VCaP (cell line): ENCODE measurements at regions not wholly inside any gene's neighbourhood (a gene's known extent, or its start where the extent isn't known, plus 50 kb on each side); places are given as distances from the start of the nearest gene placed in this dataset.

Experiments used
- H3K27ac ChIP-seq: fragments of 450-650 bp; 2 replicates; pipeline ENCODE4 v1.5.1; 2017
- TF ChIP-seq, protein P1 (sequence below): fragments of 450-650 bp; conservative IDR thresholded peaks from 2 replicates; pipeline ENCODE4 v1.5.1; 2017; ENCODE audit warnings: mild to moderate bottlenecking, moderate library complexity

DNA sequence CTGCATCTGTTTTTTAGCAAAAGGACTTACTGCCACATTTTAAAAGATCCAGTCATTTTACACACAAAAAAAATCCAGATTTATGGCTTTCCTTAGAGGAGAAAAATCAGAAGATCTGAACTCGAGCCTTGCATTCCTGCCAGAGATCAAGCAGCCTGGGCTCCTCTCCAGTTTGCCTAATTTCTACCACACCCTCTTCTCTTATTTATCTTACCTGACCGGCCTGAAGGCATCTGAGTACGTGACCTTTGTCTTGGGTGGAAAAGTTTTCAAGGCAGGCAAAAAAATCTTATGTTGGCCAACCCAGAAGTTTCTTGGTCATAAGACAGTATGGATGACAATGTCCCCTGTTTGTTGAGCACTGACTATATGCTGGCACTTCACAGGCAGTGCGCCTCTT is 60.3 kb downstream of the CHRD start:
- TF ChIP-seq, protein P1, sequence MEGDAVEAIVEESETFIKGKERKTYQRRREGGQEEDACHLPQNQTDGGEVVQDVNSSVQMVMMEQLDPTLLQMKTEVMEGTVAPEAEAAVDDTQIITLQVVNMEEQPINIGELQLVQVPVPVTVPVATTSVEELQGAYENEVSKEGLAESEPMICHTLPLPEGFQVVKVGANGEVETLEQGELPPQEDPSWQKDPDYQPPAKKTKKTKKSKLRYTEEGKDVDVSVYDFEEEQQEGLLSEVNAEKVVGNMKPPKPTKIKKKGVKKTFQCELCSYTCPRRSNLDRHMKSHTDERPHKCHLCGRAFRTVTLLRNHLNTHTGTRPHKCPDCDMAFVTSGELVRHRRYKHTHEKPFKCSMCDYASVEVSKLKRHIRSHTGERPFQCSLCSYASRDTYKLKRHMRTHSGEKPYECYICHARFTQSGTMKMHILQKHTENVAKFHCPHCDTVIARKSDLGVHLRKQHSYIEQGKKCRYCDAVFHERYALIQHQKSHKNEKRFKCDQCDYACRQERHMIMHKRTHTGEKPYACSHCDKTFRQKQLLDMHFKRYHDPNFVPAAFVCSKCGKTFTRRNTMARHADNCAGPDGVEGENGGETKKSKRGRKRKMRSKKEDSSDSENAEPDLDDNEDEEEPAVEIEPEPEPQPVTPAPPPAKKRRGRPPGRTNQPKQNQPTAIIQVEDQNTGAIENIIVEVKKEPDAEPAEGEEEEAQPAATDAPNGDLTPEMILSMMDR, result no peak
- H3K27ac ChIP-seq, result no peak overlapping the region

DNA sequence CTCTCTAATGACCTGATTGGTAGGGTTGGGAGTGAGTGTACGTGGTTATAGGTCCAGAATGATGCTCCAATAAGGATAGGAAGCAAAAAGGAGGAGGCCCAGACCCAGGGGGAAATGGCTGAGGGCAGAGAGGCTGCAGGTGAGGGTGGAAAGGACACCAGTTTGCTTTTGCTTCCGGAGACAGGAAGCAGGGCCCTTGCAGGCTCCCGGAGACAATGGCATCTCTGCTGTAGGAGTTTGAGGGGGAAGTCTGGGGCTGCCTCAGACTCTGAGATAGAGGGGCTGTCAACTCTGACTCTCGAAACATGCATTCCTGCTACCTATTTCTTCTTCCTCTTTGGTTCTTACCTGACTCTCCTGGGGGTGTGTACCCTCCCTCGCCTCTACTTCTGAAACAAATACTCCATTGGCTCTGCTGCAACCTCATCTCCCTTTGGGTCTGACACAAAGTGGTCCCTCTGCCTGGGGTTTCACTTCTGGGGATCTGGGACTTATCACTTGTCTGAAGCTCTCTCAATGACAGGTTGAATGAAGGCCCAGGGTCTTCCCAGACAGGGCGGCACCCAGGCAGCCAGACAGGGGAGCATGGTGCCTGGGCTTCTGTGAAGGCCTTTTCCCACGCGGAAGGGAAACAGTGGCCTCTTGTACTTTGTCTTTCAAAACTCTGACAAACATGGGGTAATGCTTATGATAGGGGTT is 61.5 kb downstream of the CHRD start:
- TF ChIP-seq, protein P1, result no peak
- no peak overlapping the region for H3K27ac ChIP-seq

DNA sequence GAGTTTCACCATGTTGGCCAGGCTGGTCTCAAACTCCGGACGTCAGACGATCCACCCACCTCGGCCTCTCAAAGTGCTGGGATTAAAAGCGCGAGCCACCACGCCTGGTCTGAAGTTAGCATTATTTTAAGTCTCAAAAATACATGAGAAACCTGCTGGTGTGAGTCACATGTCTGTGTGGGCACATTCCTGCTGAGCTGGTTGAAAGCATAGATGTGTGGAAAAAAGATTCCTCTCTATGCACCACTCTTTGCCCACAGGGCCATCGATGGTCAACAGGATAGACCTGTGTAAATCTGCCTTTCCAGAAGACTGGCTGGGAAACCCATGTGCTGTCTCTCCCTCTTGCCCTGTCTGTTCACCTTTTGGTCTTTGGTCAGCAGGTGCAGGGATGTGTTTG is 63.5 kb downstream of the CHRD start:
- no peak overlapping the region for H3K27ac ChIP-seq
- TF ChIP-seq, protein P1, result no peak

DNA sequence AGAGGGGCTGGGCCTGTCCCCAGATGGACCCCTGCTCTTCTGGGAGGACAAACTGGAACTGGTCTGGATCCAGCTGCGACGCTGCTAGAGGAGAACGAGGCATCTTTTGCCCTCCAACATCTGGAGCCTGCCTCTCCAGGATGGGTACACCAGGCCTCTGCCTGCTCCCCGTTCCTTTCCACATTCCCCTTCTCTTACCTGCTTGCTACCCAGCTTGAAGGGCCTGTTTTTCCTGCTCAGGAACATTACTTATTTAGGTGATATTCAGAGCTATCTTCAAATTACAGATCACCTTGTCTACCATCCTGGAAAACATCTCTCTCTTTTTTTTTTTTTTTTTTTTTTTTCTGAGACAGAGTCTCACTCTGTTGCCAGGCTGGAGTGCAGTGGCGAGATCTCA is 64.0 kb downstream of the CHRD start:
- TF ChIP-seq, protein P1, result no peak

DNA sequence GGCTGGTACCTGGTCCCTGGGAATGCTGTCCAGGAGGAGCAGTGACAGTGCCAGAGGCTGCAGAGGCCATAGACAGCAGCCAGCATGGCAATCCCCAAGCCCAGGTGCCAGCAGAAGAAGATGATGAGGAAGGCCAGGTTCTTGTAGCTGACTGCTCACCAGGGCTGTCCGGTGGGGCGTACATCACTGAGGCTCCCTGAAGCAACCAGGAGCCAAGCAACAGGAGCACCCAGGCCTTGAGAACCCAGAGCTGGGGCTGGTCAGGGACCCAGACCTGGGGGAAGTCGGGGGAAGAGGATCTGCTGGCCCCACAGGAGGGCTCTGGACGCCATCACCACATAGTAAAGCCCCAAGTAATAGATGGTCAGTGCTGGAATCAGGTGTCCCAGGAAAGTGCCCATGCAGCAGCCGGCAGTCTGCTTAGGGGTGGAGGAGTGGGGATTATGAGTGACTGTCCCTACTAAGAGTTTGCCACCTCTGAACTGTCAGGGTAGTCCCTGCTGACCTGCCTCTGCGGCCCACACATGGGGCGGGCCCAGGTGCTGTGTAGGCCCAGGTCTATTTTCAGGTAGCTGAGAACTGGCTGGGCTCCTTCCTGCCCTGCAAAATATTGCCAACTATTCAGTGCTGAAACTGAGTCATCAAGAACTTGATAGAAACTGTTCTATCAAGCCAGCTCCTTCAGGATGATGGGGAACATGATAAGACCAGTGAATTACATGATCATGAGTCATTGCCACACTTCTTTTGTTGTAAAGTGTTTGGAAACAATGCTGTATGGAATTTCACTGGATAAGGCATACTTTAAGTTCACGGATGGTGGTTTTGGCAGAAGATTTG is 68.7 kb downstream of the CHRD start:
- TF ChIP-seq, protein P1, result no peak
- no peak overlapping the region for H3K27ac ChIP-seq

More for the DNA sequence above, 64.0 kb downstream of the CHRD start:
- H3K27ac ChIP-seq, result no peak overlapping the region

DNA sequence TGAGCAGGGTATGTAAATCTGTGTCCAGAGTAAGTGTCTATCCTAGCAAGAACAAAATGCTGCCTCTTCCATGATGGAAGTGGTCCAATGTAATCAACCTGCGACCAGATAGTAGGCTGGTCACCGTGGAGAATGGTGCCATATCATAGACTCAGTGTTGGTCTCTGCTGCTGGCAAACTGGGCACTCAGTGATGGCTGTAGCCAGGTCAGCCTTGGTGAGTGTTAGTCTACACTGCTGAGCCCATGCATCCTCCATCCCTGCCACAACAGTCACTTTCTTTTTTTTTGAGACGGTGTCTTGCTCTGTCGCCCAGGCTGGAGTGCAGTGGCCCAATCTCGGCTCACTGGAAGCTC is 69.3 kb downstream of the CHRD start:
- H3K27ac ChIP-seq, result no peak overlapping the region
- TF ChIP-seq, protein P1, result no peak

DNA sequence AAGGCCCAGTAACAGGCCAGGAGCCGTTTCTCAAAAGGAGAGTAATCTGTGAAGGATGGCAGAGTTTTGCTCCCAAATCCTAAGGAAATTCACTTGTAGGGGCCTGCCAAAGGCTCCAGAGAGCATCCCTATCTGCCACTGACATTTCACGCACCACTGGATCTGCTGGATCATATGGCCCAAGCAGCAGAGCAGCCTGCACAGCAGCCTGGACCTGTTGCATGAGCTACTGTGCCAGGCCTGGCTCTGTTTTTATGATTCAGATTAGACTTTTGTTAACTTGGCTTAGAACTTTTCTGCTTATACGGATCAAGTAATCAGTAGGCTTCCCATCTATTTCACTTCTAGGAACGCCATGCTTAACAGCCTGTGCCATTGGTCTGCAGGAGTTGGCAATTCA is 70.7 kb downstream of the CHRD start:
- no peak overlapping the region for H3K27ac ChIP-seq
- TF ChIP-seq, protein P1, result no peak
